GM10248 (cell line): ENCODE measurements at regions not wholly inside any gene's neighbourhood (a gene's known extent, or its start where the extent isn't known, plus 50 kb on each side); places are given as distances from the start of the nearest gene placed in this dataset.

ENCODE experiments used
- CTCF ChIA-PET: fragments of 300-600 bp; sonication (Branson Sonifier 250); formaldehyde crosslinking; extraction: SDS; loops from one replicate; lab custom pipeline; 2021; ENCODE audit warnings: antibody characterized with exemption; lab: Yijun Ruan, JAX
- POLR2A ChIA-PET: fragments of 350-650 bp; sonication (Branson Sonifier 250); formaldehyde crosslinking; extraction: SDS; loops from one replicate; lab custom pipeline; 2020; ENCODE audit warnings: antibody characterized with exemption; lab: Yijun Ruan, JAX
- DNase-seq: peaks from one replicate; pipeline ENCODE4 v3.0.0; 2012; ENCODE audit errors: extremely low spot score
- TF ChIP-seq, protein P1 (sequence below): IDR thresholded peaks from 2 replicates; pipeline ENCODE4 v1.5.1; 2012; ENCODE audit warnings: mild to moderate bottlenecking, low read depth; ENCODE audit errors: extremely low read depth, missing control alignments, control extremely low read depth

DNA sequence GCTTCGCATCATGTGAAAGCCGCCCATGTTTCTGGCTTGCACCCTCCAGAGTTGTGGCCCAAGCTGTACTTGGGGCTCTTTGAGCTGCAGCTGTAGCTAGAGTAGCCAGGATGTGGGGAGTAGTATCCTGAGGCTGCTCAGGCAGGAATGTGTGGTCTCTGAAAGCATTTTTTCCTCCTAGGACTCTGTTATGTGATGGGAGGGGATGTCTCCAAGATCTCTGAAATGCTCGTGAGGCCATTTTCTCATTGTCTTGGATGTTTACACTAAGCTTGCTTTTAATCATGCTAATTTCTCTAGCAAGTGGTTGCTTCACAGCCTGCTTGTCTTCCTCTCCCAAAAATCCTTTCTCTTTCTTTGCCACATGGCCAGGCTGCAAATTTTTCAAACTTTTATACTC is 687.6 kb downstream of the DCDC2C start:
- CTCF ChIA-PET: no interaction called here
- DNase-seq: no peak
- TF ChIP-seq, protein P1, sequence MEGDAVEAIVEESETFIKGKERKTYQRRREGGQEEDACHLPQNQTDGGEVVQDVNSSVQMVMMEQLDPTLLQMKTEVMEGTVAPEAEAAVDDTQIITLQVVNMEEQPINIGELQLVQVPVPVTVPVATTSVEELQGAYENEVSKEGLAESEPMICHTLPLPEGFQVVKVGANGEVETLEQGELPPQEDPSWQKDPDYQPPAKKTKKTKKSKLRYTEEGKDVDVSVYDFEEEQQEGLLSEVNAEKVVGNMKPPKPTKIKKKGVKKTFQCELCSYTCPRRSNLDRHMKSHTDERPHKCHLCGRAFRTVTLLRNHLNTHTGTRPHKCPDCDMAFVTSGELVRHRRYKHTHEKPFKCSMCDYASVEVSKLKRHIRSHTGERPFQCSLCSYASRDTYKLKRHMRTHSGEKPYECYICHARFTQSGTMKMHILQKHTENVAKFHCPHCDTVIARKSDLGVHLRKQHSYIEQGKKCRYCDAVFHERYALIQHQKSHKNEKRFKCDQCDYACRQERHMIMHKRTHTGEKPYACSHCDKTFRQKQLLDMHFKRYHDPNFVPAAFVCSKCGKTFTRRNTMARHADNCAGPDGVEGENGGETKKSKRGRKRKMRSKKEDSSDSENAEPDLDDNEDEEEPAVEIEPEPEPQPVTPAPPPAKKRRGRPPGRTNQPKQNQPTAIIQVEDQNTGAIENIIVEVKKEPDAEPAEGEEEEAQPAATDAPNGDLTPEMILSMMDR: no peak
- POLR2A ChIA-PET: no interaction called here

DNA sequence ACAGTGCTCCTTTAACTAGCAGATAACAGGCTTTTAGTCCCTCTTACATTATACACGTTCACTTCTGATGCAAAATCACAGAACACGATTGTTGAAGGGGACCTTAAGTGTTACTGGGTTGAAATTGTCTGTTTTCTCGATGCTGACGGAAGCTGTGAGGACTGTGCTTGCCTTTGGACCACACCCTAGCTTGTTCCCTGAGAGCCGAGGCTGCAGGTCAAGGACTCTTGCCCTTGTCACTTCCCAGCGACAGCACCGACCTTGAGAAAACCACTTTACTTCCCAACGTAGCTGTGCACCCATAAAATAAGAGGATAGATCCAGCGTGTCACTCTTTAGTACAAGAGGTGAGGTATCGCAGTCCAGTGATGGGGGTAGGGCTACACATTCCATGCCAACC is 701.0 kb downstream of the DCDC2C start:
- no peak for DNase-seq
- POLR2A ChIA-PET: no interaction called here
- TF ChIP-seq, protein P1: no peak
- CTCF ChIA-PET: no interaction called here

DNA sequence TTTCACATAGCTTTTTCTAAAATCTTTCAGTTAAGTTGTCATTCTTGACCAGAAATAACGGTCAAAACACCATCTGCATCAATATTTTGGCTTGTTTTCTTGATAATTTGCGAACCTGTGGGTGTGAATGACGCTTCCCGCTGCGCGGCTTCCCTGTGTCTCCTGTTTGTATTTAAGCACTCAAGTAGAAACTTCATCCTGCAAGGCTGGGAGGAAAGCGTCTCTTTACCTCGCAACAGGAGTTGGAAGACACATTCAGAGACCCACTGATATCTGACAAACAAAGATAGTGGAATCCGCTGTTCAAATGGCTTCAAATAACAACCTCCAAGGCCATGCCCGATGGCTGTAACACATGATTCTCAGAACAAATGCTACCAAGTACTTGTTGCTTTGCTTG is 704.9 kb downstream of the DCDC2C start:
- DNase-seq: no peak
- ChIA-PET POLR2A (no interaction called here), CTCF (no interaction called here)
- TF ChIP-seq, protein P1: no peak

DNA sequence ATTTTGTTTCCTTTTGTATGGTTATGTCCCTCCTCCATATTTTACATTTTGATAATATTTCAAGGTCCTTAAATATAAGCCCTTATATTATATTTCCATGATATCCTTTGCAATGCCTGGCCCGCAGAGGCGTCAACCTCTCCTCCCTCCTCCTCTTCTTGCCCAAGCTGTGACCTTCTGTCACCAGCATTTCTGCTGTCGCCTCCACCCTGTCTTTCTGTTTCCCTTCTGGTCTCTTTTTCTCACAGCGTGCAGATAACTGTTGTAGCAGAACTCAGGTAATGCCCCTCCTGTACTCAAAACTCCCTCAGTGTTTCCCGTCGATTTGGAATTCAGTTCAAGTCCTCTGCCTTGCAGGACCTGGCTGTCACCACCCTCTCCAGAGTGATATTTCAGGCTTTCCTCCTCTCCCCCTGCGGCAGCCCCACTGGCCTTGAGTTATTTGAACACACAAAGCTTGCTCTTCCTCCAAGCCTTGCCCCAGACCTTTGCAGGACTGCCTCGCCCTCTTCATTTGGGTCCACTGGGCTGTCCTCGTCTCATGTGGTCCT is 709.3 kb downstream of the DCDC2C start:
- ChIA-PET POLR2A (no interaction called here), CTCF (no interaction called here)
- TF ChIP-seq, protein P1: no peak
- no peak for DNase-seq

DNA sequence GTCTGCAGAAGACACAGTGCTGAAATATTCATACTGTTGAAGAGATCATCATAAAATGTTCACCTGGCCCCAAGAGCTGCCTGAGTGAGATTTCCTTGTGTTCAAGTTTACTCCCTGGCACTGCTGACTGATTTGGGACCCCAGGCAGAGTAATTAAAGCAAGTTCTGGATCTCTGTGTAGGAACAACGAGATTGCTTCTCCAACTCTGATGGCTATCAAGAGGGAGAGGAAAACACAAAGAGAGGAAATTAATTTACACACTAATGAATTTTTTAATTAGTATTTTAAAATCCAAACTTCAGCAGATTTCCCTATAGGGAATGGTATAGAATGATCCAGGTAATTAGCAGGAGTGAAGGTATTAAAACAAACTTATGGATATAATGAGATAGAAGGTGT is 711.8 kb downstream of the DCDC2C start:
- no peak for DNase-seq
- TF ChIP-seq, protein P1: no peak
- ChIA-PET POLR2A (no interaction called here), CTCF (no interaction called here)

DNA sequence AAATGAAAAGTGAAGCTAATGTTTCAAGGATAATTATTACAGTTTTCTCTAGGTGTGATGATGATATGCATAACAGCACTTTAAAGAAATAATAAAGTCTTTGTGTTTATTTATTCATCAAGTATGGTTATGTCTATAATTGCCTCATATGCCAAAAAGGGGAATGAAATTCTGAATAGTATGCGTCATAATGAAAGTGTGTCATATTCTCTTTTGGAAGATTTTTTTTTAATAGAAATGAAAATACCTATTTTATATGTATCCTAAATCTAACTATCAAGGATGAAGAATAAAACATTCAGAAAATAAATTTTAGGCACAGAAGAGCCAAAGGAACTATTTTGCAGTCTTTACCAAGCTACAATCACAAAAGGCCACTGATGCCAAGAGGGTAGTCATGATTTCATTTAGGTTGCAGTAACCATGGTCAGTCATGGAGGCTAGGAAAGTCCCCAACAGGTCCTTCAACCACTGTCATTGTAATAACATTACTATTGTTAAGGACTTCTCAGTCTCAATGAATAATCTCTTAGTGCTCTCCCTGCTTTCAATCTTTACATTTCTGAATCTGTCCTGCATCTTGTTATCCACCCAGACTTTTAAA is 712.5 kb downstream of the DCDC2C start:
- TF ChIP-seq, protein P1: no peak
- ChIA-PET POLR2A (no interaction called here), CTCF (no interaction called here)
- DNase-seq: no peak

DNA sequence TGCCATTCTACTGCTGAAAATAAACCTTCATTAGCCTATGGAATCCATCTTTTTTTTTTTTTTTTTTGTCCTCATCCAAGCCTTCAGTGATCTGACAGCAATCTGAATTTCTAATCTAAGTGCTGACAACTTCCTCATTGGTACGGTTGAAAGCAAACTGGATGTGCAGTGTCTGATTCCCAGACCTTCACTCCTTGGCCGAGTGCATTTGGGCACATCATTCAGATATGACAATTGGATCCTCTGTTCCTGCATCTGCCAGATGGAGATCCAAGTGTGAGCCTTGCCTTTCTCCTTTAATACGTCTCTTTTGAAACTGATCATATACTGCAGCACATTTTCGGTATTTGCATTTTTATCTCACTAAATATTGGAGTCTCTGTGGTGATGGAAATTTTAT is 713.1 kb downstream of the DCDC2C start:
- ChIA-PET POLR2A (no interaction called here), CTCF (no interaction called here)
- TF ChIP-seq, protein P1: no peak
- no peak for DNase-seq
